Caco-2 (cell line): ENCODE measurements at regions not wholly inside any gene's neighbourhood (a gene's known extent, or its start where the extent isn't known, plus 50 kb on each side); places are given as distances from the start of the nearest gene placed in this dataset.

ENCODE experiments used
- BruUV-seq: library from RNA; stranded (reverse); fragments of 400-500 nt; replicated peaks from 2 replicates; lab custom pipeline; 2021; lab: Mats Ljungman, UMichigan
- CTCF ChIA-PET: fragments of 300-600 bp; sonication (Branson Sonifier 250); formaldehyde crosslinking; loops from one replicate; lab custom pipeline; 2022; ENCODE audit warnings: antibody characterized with exemption; lab: Charles Lee
- POLR2A ChIA-PET: fragments of 300-600 bp; sonication (Branson Sonifier 250); formaldehyde crosslinking; loops from one replicate; lab custom pipeline; 2022; ENCODE audit warnings: antibody characterized with exemption; lab: Charles Lee
- DNase-seq, 2 experiments: peaks; one replicate each; pipeline versions ENCODE4 v3.0.0 to v3.0.0-alpha.2; 2020 to 2022
- H3K27me3 ChIP-seq: replicated peaks from 2 replicates; pipeline ENCODE4 v1.6.0; 2011; ENCODE audit warnings: low read length; ENCODE audit not compliant: control insufficient read depth, insufficient read depth
- H3K36me3 ChIP-seq: 2 replicates; pipeline ENCODE4 v1.5.1; 2011; ENCODE audit warnings: low read length; ENCODE audit not compliant: control insufficient read depth, insufficient read depth
- H3K4me1 ChIP-seq: fragments of 250-450 bp; sonication (Bioruptor Pico); 2 replicates; pipeline ENCODE4 v1.5.1; 2020; ENCODE audit warnings: mild to moderate bottlenecking
- H3K4me3 ChIP-seq: 2 replicates; pipeline ENCODE4 v1.5.1; 2011; ENCODE audit warnings: low read depth, mild to moderate bottlenecking, control low read depth, low read length
- H3K9me3 ChIP-seq: fragments of 250-450 bp; sonication (Bioruptor Pico); 2 replicates; pipeline ENCODE4 v1.5.1; 2020; ENCODE audit warnings: mild to moderate bottlenecking, moderate library complexity
- H3K27ac Mint-ChIP-seq: one replicate; pipeline ENCODE4 v1.8.0; 2022; ENCODE audit warnings: mixed read lengths; ENCODE audit not compliant: unreplicated experiment
- H3K27me3 Mint-ChIP-seq: one replicate; pipeline ENCODE4 v1.8.0; 2022; ENCODE audit warnings: mixed read lengths; ENCODE audit not compliant: insufficient read depth, unreplicated experiment
- H3K36me3 Mint-ChIP-seq: one replicate; pipeline ENCODE4 v1.8.0; 2022; ENCODE audit warnings: mild to moderate bottlenecking, mixed read lengths; ENCODE audit not compliant: insufficient read depth, unreplicated experiment
- H3K4me1 Mint-ChIP-seq: one replicate; pipeline ENCODE4 v1.8.0; 2022; ENCODE audit warnings: low read depth, mixed read lengths; ENCODE audit not compliant: unreplicated experiment
- H3K4me3 Mint-ChIP-seq: one replicate; pipeline ENCODE4 v1.8.0; 2022; ENCODE audit warnings: mild to moderate bottlenecking, moderate library complexity, mixed read lengths; ENCODE audit not compliant: unreplicated experiment
- H3K9me3 Mint-ChIP-seq: one replicate; pipeline ENCODE4 v1.8.0; 2022; ENCODE audit warnings: mixed read lengths; ENCODE audit not compliant: unreplicated experiment
- intact Hi-C: fragments of 100-400 bp; cut with micrococcal nuclease; formaldehyde crosslinking; loops from one replicate; pipeline ENCODE4 v1.10.0; 2022; ENCODE audit not compliant: unreplicated experiment
- TF ChIP-seq, protein P1 (sequence below), 2 experiments: fragments of 200-600 bp in 1 of 2; IDR thresholded peaks; 1 replicate in 1 of 2; 2 replicates in 1 of 2; pipeline versions ENCODE4 v1.5.1 to v1.8.0; 2011 to 2022; ENCODE audit warnings: antibody characterized with exemption in 1 of 2, control low read depth in 1 of 2, inconsistent platforms in 1 of 2, low read depth in 1 of 2, low read length in 1 of 2, mild to moderate bottlenecking in 1 of 2, moderate library complexity in 1 of 2; ENCODE audit not compliant: insufficient read depth in 1 of 2, severe bottlenecking in 1 of 2, unreplicated experiment in 1 of 2

DNA sequence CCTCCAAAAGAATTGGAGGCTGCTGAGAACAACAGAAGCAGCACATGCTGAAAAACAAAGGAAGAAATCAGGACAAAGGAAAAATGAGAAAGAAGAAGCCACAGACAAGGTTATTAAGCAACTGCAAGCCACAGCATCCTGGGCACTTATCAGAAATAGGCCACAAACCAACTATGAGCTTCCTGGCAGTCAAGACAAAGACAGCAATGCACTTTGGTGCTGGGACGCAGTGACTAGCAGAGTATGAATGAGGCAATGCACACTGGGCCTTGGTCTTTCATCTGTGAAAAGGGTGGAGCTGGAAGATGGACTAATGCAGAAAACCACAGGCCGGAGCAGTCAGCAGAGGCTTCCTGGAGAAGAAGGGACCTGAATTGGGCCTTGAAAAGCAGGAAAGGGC is 56.0 kb upstream of the LINGO1 start:
- TF ChIP-seq, protein P1, sequence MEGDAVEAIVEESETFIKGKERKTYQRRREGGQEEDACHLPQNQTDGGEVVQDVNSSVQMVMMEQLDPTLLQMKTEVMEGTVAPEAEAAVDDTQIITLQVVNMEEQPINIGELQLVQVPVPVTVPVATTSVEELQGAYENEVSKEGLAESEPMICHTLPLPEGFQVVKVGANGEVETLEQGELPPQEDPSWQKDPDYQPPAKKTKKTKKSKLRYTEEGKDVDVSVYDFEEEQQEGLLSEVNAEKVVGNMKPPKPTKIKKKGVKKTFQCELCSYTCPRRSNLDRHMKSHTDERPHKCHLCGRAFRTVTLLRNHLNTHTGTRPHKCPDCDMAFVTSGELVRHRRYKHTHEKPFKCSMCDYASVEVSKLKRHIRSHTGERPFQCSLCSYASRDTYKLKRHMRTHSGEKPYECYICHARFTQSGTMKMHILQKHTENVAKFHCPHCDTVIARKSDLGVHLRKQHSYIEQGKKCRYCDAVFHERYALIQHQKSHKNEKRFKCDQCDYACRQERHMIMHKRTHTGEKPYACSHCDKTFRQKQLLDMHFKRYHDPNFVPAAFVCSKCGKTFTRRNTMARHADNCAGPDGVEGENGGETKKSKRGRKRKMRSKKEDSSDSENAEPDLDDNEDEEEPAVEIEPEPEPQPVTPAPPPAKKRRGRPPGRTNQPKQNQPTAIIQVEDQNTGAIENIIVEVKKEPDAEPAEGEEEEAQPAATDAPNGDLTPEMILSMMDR (IDR thresholded peaks at IDR 0.05; ENCODE audit: insufficient read depth in 1 of 2, low read depth in 1 of 2, low read length in 1 of 2, severe bottlenecking in 1 of 2, unreplicated experiment in 1 of 2), result no peak
- no peak overlapping the region for H3K27ac Mint-ChIP-seq
- H3K36me3 Mint-ChIP-seq, result no peaks in the 10 kb centered on the region
- intact Hi-C loops, result no loop called here
- DNase-seq, result no peak
- no peaks in the 10 kb centered on the region for H3K4me1 ChIP-seq
- POLR2A ChIA-PET, result no interaction called here
- H3K4me1 Mint-ChIP-seq, result peaks cover 5% of the 10 kb centered on the region
- no peaks in the 10 kb centered on the region for H3K9me3 ChIP-seq
- no peak overlapping the region for H3K4me3 Mint-ChIP-seq
- CTCF ChIA-PET, result no interaction called here
- peaks cover 23% of the 10 kb centered on the region for H3K27me3 Mint-ChIP-seq
- no peak overlapping the region for H3K4me3 ChIP-seq
- H3K36me3 ChIP-seq, result no peaks in the 10 kb centered on the region
- no peaks in the 10 kb centered on the region for H3K9me3 Mint-ChIP-seq
- BruUV-seq, result no TSS peak
- H3K27me3 ChIP-seq, result no peaks in the 10 kb centered on the region

DNA sequence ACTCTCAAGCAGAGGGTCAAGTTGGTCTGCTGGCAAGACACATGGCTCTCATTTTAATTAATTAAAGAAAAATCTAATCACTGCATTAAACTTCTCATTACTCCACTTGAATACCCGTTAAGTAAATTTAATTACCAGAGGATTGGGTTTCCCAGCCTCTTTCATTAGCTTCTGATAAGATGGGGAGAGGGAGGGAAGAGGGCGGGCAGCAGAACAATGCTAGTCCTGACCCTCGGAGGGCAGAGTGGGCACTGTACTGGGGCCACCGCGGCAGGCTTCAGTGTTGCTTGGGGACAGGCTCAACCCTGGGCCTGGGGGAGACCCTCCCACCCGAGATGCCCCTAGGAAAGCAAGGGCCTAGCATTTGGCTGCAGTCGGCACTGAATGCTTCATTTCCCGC is 55.6 kb upstream of the LINGO1 start:
- no peaks in the 10 kb centered on the region for H3K9me3 ChIP-seq
- Mint-ChIP-seq H3K9me3 (no peaks in the 10 kb centered on the region), H3K27ac (no peak overlapping the region), H3K4me3 (no peak overlapping the region), H3K36me3 (no peaks in the 10 kb centered on the region), H3K27me3 (peaks cover 19% of the 10 kb centered on the region), H3K4me1 (peaks cover 6% of the 10 kb centered on the region)
- no TSS peak for BruUV-seq
- POLR2A ChIA-PET, result no interaction called here
- H3K36me3 ChIP-seq, result no peaks in the 10 kb centered on the region
- H3K4me3 ChIP-seq, result no peak overlapping the region
- H3K4me1 ChIP-seq, result no peaks in the 10 kb centered on the region
- TF ChIP-seq, protein P1 (IDR thresholded peaks at IDR 0.05; ENCODE audit: insufficient read depth in 1 of 2, low read depth in 1 of 2, low read length in 1 of 2, severe bottlenecking in 1 of 2, unreplicated experiment in 1 of 2), result no peak
- intact Hi-C loops, result no loop called here
- DNase-seq, result no peak
- no peaks in the 10 kb centered on the region for H3K27me3 ChIP-seq
- CTCF ChIA-PET, result no interaction called here

DNA sequence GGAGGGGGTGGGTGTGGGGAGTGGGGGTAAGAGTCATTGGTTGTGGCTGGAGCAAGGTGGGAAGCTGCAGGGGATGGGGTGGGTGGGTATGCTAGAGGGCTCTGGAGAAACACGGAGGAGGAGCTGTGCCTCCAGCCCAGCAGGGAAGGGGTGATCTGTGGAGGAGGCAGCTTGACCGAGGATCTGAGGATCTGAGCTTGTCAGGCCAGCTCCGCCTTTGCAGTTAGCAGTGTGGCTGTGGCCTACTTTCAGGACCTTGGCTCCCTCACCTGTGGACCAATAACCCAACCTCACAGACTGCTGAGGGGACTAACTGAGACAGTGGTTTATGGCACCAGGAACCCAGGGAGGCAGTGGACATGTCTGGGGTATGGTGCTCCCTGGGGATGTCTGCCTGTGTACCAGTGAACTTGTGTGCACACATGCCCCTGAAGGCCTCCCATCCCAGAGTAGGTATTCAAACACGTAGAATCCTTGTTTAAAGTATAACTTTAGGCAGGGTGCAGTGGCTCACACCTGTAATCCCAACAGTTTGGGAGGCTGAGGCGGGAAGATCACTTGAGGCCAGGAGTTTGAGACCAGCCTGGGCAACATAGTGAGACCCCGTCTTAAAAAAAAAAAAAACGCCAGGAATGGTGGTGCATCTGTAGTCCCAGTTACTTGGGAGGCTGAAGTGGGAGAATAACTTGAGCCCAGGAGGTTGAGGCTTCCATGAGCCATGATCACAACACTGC is 52.5 kb upstream of the LINGO1 start:
- H3K9me3 Mint-ChIP-seq, result no peaks in the 10 kb centered on the region
- H3K4me1 ChIP-seq, result no peaks in the 10 kb centered on the region
- TF ChIP-seq, protein P1 (IDR thresholded peaks at IDR 0.05; ENCODE audit: insufficient read depth in 1 of 2, low read depth in 1 of 2, low read length in 1 of 2, severe bottlenecking in 1 of 2, unreplicated experiment in 1 of 2), result no peak
- no peaks in the 10 kb centered on the region; the same call in 1 of the 2 replicates for H3K27me3 ChIP-seq
- ChIA-PET POLR2A (no interaction called here), CTCF (no interaction called here)
- H3K9me3 ChIP-seq, result no peaks in the 10 kb centered on the region
- BruUV-seq, result no TSS peak
- no peak overlapping the region for H3K4me3 Mint-ChIP-seq
- H3K36me3 Mint-ChIP-seq, result no peaks in the 10 kb centered on the region
- no peak overlapping the region for H3K27ac Mint-ChIP-seq
- peaks cover 22% of the 10 kb centered on the region for H3K27me3 Mint-ChIP-seq
- no peaks in the 10 kb centered on the region for H3K36me3 ChIP-seq
- DNase-seq, result no peak
- no peak overlapping the region for H3K4me3 ChIP-seq
- peaks cover 6% of the 10 kb centered on the region for H3K4me1 Mint-ChIP-seq
- intact Hi-C loops, result no loop called here
